Glutamatergic neuron (in vitro differentiated cells): ENCODE measurements at regions not wholly inside any gene's neighbourhood (a gene's known extent, or its start where the extent isn't known, plus 50 kb on each side); places are given as distances from the start of the nearest gene placed in this dataset.

Experiments
- DNase-seq: peaks from one replicate; pipeline ENCODE4 v3.0.0; 2022
- H3K27ac Mint-ChIP-seq: one replicate; pipeline ENCODE4 v1.8.0; 2020; ENCODE audit warnings: mild to moderate bottlenecking, mixed read lengths, inconsistent platforms; ENCODE audit not compliant: unreplicated experiment
- H3K27me3 Mint-ChIP-seq: one replicate; pipeline ENCODE4 v1.8.0; 2020; ENCODE audit warnings: mild to moderate bottlenecking, moderate library complexity, mixed read lengths, inconsistent platforms; ENCODE audit not compliant: unreplicated experiment
- H3K36me3 Mint-ChIP-seq: one replicate; pipeline ENCODE4 v1.8.0; 2020; ENCODE audit warnings: mild to moderate bottlenecking, mixed read lengths, inconsistent platforms; ENCODE audit not compliant: unreplicated experiment
- H3K4me1 Mint-ChIP-seq: one replicate; pipeline ENCODE4 v1.8.0; 2020; ENCODE audit warnings: mild to moderate bottlenecking, low read depth, mixed read lengths, inconsistent platforms; ENCODE audit not compliant: unreplicated experiment
- H3K4me3 Mint-ChIP-seq: one replicate; pipeline ENCODE4 v1.8.0; 2020; ENCODE audit warnings: mild to moderate bottlenecking, mixed read lengths, inconsistent platforms; ENCODE audit not compliant: unreplicated experiment
- H3K9me3 Mint-ChIP-seq: one replicate; pipeline ENCODE4 v1.8.0; 2020; ENCODE audit warnings: mild to moderate bottlenecking, moderate library complexity, mixed read lengths, inconsistent platforms; ENCODE audit not compliant: unreplicated experiment
- TF ChIP-seq, protein P1 (sequence below): fragments of 200-600 bp; sonication (generic); IDR thresholded peaks from one replicate; pipeline ENCODE4 v1.5.0; 2021; ENCODE audit not compliant: partially characterized antibody, unreplicated experiment

DNA sequence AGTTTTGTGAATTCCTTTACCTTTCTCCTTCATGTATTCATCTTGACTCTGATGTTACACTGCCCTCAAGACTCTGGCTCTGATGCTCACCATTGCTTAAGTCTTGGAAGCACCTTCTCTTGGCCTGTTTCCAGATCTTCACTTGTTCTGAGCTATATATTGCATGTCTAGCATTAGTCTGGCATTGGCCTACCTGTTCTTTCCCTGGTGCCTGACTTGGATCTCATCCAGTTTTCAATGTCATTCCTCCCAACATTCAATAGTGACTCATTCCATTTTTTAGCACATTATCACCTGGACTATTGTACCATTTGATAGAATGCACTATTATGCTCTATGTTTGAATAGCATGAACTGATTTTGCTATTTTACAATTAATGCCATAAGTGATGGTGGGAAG, 127.3 kb upstream of the NYAP2 start:
- no peak overlapping the region for H3K27ac Mint-ChIP-seq
- H3K36me3 Mint-ChIP-seq: no peaks in the 10 kb centered on the region
- no peaks in the 10 kb centered on the region for H3K9me3 Mint-ChIP-seq
- no peak overlapping the region for H3K4me3 Mint-ChIP-seq
- DNase-seq: no peak
- TF ChIP-seq, protein P1, sequence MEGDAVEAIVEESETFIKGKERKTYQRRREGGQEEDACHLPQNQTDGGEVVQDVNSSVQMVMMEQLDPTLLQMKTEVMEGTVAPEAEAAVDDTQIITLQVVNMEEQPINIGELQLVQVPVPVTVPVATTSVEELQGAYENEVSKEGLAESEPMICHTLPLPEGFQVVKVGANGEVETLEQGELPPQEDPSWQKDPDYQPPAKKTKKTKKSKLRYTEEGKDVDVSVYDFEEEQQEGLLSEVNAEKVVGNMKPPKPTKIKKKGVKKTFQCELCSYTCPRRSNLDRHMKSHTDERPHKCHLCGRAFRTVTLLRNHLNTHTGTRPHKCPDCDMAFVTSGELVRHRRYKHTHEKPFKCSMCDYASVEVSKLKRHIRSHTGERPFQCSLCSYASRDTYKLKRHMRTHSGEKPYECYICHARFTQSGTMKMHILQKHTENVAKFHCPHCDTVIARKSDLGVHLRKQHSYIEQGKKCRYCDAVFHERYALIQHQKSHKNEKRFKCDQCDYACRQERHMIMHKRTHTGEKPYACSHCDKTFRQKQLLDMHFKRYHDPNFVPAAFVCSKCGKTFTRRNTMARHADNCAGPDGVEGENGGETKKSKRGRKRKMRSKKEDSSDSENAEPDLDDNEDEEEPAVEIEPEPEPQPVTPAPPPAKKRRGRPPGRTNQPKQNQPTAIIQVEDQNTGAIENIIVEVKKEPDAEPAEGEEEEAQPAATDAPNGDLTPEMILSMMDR: no peak
- no peaks in the 10 kb centered on the region for H3K27me3 Mint-ChIP-seq
- no peaks in the 10 kb centered on the region for H3K4me1 Mint-ChIP-seq

DNA sequence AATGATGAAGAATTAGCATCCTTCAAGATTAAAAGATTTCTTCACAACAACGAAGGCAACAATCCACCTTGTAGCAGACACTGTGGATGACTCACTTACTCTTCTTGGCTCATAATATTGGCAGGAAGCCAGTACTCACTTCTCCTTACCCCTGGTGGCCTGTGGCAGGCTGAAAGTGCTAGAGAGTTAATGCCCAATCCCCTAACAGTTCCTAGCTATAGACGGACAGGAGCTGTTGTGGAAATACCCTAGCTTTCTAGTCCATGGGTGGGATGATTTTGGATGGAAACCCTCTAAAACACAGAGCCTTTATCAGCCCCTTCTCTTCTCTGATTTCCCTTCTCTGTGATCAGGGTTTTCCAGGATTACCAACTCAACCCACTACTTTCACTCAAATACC, 128.6 kb upstream of the NYAP2 start:
- DNase-seq: no peak
- no peak overlapping the region for H3K27ac Mint-ChIP-seq
- TF ChIP-seq, protein P1: no peak
- no peaks in the 10 kb centered on the region for H3K4me1 Mint-ChIP-seq
- H3K36me3 Mint-ChIP-seq: no peaks in the 10 kb centered on the region
- H3K4me3 Mint-ChIP-seq: no peak overlapping the region
- H3K27me3 Mint-ChIP-seq: no peaks in the 10 kb centered on the region
- H3K9me3 Mint-ChIP-seq: no peaks in the 10 kb centered on the region

DNA sequence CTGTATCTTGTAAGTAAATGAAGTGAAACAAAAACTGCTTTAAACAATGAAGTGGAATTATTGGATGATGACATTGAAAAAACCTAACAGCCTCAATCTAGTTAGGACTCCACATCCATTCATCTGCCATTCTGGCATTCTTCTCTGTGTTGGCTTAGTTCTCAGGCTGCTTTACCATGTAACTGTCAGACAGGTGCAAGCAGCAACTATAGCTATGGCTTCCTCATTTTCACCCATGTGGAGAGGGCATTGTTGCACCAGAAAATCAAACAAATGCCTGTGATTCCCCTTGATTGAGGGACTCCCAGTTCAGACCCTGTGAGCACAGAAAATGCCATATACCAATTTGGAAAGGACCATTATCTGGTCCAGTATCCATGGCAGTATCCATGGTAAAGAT, 129.5 kb upstream of the NYAP2 start:
- Mint-ChIP-seq H3K4me1 (no peaks in the 10 kb centered on the region), H3K4me3 (no peak overlapping the region), H3K27me3 (no peaks in the 10 kb centered on the region), H3K36me3 (no peaks in the 10 kb centered on the region), H3K9me3 (no peaks in the 10 kb centered on the region), H3K27ac (no peak overlapping the region)
- no peak for DNase-seq
- TF ChIP-seq, protein P1: no peak

DNA sequence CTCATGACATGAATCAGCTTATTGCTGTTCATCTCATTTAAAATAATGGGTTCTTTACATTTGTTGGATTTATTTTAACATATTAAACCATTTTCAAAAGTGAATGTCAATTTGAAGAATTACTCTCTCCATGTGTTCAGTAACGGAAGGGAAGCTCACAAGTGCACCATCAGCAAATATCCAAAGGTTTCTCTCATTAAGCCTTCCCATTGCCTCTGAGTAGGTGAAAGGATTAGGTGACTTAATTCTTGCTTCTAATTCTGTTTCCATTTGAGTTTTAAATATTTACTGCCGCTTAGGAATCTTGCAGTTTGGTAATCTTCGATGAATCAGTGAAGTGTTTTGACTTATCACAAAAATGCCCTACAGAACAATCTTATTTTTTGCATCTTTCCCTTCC, 145.1 kb upstream of the NYAP2 start:
- Mint-ChIP-seq H3K27ac (no peak overlapping the region), H3K9me3 (peaks cover 2% of the 10 kb centered on the region), H3K4me1 (peaks cover 2% of the 10 kb centered on the region), H3K36me3 (no peaks in the 10 kb centered on the region), H3K27me3 (no peaks in the 10 kb centered on the region), H3K4me3 (no peak overlapping the region)
- TF ChIP-seq, protein P1: no peak
- DNase-seq: no peak

DNA sequence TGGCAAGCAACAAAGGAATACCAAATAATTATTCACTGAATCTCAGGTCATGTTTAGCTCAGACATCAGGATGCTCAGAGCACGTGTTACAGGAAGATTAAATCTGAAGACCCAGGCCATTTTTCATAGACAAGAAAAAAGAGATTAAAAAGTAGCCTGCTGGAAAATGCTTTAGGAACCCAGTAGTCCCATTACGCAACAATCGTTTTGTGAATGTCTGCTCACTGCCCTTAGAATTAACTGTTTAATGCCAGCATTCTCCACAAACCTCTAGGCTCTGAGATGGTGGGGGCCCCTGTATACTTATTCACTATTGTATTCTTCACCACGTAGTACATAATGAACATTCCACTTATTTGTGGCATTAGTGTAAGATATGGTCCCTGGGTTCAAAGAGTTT, 154.6 kb upstream of the NYAP2 start:
- Mint-ChIP-seq H3K36me3 (no peaks in the 10 kb centered on the region), H3K4me1 (no peaks in the 10 kb centered on the region), H3K4me3 (no peak overlapping the region), H3K9me3 (peaks cover 2% of the 10 kb centered on the region), H3K27ac (no peak overlapping the region), H3K27me3 (no peaks in the 10 kb centered on the region)
- DNase-seq: no peak
- TF ChIP-seq, protein P1: no peak
